ENCODE measurements at regions not wholly inside any gene's neighbourhood (a gene's known extent, or its start where the extent isn't known, plus 50 kb on each side); places are given as distances from the start of the nearest gene placed in this dataset.

GRCh38 chr1:22225858-22226589 is 83.1 kb upstream of the WNT4 start:
- no peak for TF ChIP-seq CTCF (IDR thresholded peaks at IDR 0.05)
- no peak for TF ChIP-seq EP300 (IDR thresholded peaks at IDR 0.05)

Measured in gastroesophageal sphincter (tissue), 3 donors.